ENCODE measurements at regions not wholly inside any gene's neighbourhood (a gene's known extent, or its start where the extent isn't known, plus 50 kb on each side); places are given as distances from the start of the nearest gene placed in this dataset.

GRCh38 chr22:48615171-48616008 lies 1212.3 kb downstream of the BRD1 start:
- no peak for DNase-seq (ENCODE audit: low read depth)

- no peak for DNase-seq (ENCODE audit: low read depth)
Measured at GRCh38 chr22:48613566-48614200, 1214.0 kb downstream of the BRD1 start.

GRCh38 chr22:48612077-48612995 lies 1215.3 kb downstream of the BRD1 start:
- DNase-seq (ENCODE audit: low read depth) = no peak

- no peak for DNase-seq (ENCODE audit: low read depth)
Measured at GRCh38 chr22:48609279-48609865, 1218.3 kb downstream of the BRD1 start.

GRCh38 chr22:48607901-48608662 lies 1219.6 kb downstream of the BRD1 start:
- DNase-seq (ENCODE audit: low read depth) = no peak

- DNase-seq (ENCODE audit: low read depth) = no peak
Measured at GRCh38 chr22:48606684-48607307, 1220.9 kb downstream of the BRD1 start.

GRCh38 chr22:48605856-48606481 lies 1221.7 kb downstream of the BRD1 start:
- no peak for DNase-seq (ENCODE audit: low read depth)

GRCh38 chr22:48605125-48605524 lies 1222.5 kb downstream of the BRD1 start:
- no peak for DNase-seq (ENCODE audit: low read depth)

GRCh38 chr22:48603621-48604320 lies 1223.9 kb downstream of the BRD1 start:
- DNase-seq (ENCODE audit: low read depth) = no peak

GRCh38 chr22:48602805-48603518 lies 1224.7 kb downstream of the BRD1 start:
- DNase-seq (ENCODE audit: low read depth) = no peak

GRCh38 chr22:48600681-48601080 lies 1227.0 kb downstream of the BRD1 start:
- DNase-seq (ENCODE audit: low read depth) = no peak

GRCh38 chr22:48600171-48600570 lies 1227.5 kb downstream of the BRD1 start:
- DNase-seq (ENCODE audit: low read depth) = no peak

GRCh38 chr22:48599346-48599745 lies 1228.3 kb downstream of the BRD1 start:
- DNase-seq (ENCODE audit: low read depth) = no peak

GRCh38 chr22:48596111-48596850 lies 1231.4 kb downstream of the BRD1 start:
- DNase-seq (ENCODE audit: low read depth) = no peak

- DNase-seq (ENCODE audit: low read depth) = no peak
Measured at GRCh38 chr22:48595511-48595905, 1232.2 kb downstream of the BRD1 start.

GRCh38 chr22:48594757-48595510 lies 1232.7 kb downstream of the BRD1 start:
- DNase-seq (ENCODE audit: low read depth) = no peak

GRCh38 chr22:48594016-48594756 lies 1233.5 kb downstream of the BRD1 start:
- DNase-seq (ENCODE audit: low read depth) = no peak
